Panc1 (cell line): ENCODE measurements at regions not wholly inside any gene's neighbourhood (a gene's known extent, or its start where the extent isn't known, plus 50 kb on each side); places are given as distances from the start of the nearest gene placed in this dataset.

Experiments
- ATAC-seq: fragments of 200-7000 bp; cut with Tn5 transposase; 2 replicates; pipeline ENCODE4 v1.9.1; 2020; ENCODE audit warnings: mild to moderate bottlenecking, moderate library complexity
- BruUV-seq: library from RNA; stranded (reverse); fragments of 400-500 nt; replicated peaks from 2 replicates; lab custom pipeline; 2021; lab: Mats Ljungman, UMichigan
- CTCF ChIA-PET: fragments of 300-600 bp; sonication (Branson Sonifier 250); formaldehyde crosslinking; loops from one replicate; lab custom pipeline; 2022; ENCODE audit warnings: antibody characterized with exemption; lab: Charles Lee
- POLR2A ChIA-PET: fragments of 300-600 bp; sonication (Branson Sonifier 250); formaldehyde crosslinking; loops from one replicate; lab custom pipeline; 2022; ENCODE audit warnings: antibody characterized with exemption; lab: Charles Lee
- DNase-seq: peaks from one replicate; pipeline ENCODE4 v3.0.0-alpha.2; 2010; ENCODE audit warnings: low read depth, low spot score
- H3K27ac ChIP-seq: 2 replicates; pipeline ENCODE4 v1.5.1; 2011; ENCODE audit warnings: mild to moderate bottlenecking, low read length, inconsistent platforms
- H3K27me3 ChIP-seq: fragments of 200-500 bp; sonication (Bioruptor generic); 2 replicates; pipeline ENCODE4 v1.6.0; 2014; ENCODE audit warnings: low read length, inconsistent platforms; ENCODE audit not compliant: control insufficient read depth, insufficient read depth
- H3K36me3 ChIP-seq: fragments of 200-500 bp; sonication (Bioruptor generic); 2 replicates; pipeline ENCODE4 v1.5.1; 2014; ENCODE audit warnings: inconsistent platforms, mild to moderate bottlenecking, low read length, moderate library complexity; ENCODE audit not compliant: control insufficient read depth, insufficient read depth
- H3K4me1 ChIP-seq: 2 replicates; pipeline ENCODE4 v1.5.1; 2011; ENCODE audit warnings: inconsistent platforms, mild to moderate bottlenecking, low read length, moderate library complexity; ENCODE audit not compliant: control insufficient read depth, insufficient read depth
- H3K4me3 ChIP-seq, 2 experiments: 2 replicates each; pipeline ENCODE4 v1.5.1; 2011 to 2012; ENCODE audit warnings: low read depth in 2 of 2, low read length in 2 of 2, mild to moderate bottlenecking in 2 of 2, inconsistent platforms in 1 of 2, moderate library complexity in 1 of 2
- H3K9me3 ChIP-seq: fragments of 200-500 bp; sonication (Bioruptor generic); 2 replicates; pipeline ENCODE4 v1.5.1; 2014; ENCODE audit warnings: low read depth, mild to moderate bottlenecking, inconsistent platforms, low read length, moderate library complexity; ENCODE audit not compliant: control insufficient read depth, insufficient read depth
- POLR2AphosphoS5 ChIP-seq: IDR thresholded peaks from 2 replicates; pipeline ENCODE4 v1.6.1; 2012; ENCODE audit warnings: mild to moderate bottlenecking, low read depth, low read length, moderate library complexity
- SIN3A ChIP-seq: IDR thresholded peaks from 2 replicates; pipeline ENCODE4 v1.6.1; 2012; ENCODE audit warnings: low read depth, mild to moderate bottlenecking, low read length, moderate library complexity, borderline replicate concordance; ENCODE audit not compliant: insufficient read depth
- TCF7L2 ChIP-seq: IDR thresholded peaks from 2 replicates; pipeline ENCODE4 v1.6.1; 2011; ENCODE audit warnings: mild to moderate bottlenecking, low read depth, low read length, inconsistent platforms
- in situ Hi-C: cut with HindIII; loops from 2 replicates; pipeline ENCODE4 v1.10.0; 2016; ENCODE audit warnings: low sequenced_read_pairs, low pct_unique_long_range_greater_than_20kb
- intact Hi-C: fragments of 100-400 bp; cut with micrococcal nuclease; formaldehyde crosslinking; loops from one replicate; pipeline ENCODE4 v1.10.0; 2022; ENCODE audit not compliant: unreplicated experiment
- TF ChIP-seq, protein P1 (sequence below), 2 experiments: IDR thresholded peaks; 2 replicates each; pipeline ENCODE4 v1.6.1; 2011 to 2012; ENCODE audit warnings: low read depth in 2 of 2, control low read depth in 1 of 2, low read length in 1 of 2, mild to moderate bottlenecking in 1 of 2, moderate library complexity in 1 of 2; ENCODE audit not compliant: insufficient read depth in 1 of 2
- TF ChIP-seq, protein P2 (sequence below): fragments of 450-650 bp; IDR thresholded peaks from 2 replicates; pipeline ENCODE4 v1.5.1; 2017; ENCODE audit warnings: mild to moderate bottlenecking

DNA sequence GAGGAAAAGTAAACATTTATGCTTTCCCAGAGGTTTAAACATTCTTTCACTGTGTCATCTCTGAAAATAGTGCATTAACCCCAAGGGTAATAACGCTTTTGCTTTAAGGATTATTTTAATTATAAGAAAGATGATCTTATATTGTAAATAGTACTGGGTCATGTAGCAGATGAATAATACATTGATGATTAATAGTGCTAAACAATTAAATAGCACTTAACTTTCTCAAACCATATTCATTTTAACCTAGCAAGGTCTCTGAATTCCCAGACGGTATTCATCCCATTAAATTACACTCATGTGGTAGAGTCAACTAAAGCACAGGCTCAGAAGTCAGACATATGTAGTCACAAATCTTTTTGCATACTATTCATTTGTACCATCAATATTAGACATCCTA, 115.6 kb upstream of the FAR2 start:
- in situ Hi-C loops (no loop called here), intact Hi-C loops (no loop called here)
- Histone ChIP-seq H3K4me3 (no peak overlapping the region), H3K36me3 (no peaks in the 10 kb centered on the region), H3K4me1 (no peaks in the 10 kb centered on the region), H3K9me3 (no peaks in the 10 kb centered on the region), H3K27me3 (no peaks in the 10 kb centered on the region), H3K27ac (no peak overlapping the region)
- DNase-seq = no peak
- TF ChIP-seq SIN3A (no peak), TCF7L2 (no peak), POLR2AphosphoS5 (no peak)
- TF ChIP-seq, protein P1, sequence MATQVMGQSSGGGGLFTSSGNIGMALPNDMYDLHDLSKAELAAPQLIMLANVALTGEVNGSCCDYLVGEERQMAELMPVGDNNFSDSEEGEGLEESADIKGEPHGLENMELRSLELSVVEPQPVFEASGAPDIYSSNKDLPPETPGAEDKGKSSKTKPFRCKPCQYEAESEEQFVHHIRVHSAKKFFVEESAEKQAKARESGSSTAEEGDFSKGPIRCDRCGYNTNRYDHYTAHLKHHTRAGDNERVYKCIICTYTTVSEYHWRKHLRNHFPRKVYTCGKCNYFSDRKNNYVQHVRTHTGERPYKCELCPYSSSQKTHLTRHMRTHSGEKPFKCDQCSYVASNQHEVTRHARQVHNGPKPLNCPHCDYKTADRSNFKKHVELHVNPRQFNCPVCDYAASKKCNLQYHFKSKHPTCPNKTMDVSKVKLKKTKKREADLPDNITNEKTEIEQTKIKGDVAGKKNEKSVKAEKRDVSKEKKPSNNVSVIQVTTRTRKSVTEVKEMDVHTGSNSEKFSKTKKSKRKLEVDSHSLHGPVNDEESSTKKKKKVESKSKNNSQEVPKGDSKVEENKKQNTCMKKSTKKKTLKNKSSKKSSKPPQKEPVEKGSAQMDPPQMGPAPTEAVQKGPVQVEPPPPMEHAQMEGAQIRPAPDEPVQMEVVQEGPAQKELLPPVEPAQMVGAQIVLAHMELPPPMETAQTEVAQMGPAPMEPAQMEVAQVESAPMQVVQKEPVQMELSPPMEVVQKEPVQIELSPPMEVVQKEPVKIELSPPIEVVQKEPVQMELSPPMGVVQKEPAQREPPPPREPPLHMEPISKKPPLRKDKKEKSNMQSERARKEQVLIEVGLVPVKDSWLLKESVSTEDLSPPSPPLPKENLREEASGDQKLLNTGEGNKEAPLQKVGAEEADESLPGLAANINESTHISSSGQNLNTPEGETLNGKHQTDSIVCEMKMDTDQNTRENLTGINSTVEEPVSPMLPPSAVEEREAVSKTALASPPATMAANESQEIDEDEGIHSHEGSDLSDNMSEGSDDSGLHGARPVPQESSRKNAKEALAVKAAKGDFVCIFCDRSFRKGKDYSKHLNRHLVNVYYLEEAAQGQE (IDR thresholded peaks at IDR 0.05; ENCODE audit: insufficient read depth in 1 of 2, low read depth in 2 of 2, low read length in 1 of 2) = no peak
- TF ChIP-seq, protein P2, sequence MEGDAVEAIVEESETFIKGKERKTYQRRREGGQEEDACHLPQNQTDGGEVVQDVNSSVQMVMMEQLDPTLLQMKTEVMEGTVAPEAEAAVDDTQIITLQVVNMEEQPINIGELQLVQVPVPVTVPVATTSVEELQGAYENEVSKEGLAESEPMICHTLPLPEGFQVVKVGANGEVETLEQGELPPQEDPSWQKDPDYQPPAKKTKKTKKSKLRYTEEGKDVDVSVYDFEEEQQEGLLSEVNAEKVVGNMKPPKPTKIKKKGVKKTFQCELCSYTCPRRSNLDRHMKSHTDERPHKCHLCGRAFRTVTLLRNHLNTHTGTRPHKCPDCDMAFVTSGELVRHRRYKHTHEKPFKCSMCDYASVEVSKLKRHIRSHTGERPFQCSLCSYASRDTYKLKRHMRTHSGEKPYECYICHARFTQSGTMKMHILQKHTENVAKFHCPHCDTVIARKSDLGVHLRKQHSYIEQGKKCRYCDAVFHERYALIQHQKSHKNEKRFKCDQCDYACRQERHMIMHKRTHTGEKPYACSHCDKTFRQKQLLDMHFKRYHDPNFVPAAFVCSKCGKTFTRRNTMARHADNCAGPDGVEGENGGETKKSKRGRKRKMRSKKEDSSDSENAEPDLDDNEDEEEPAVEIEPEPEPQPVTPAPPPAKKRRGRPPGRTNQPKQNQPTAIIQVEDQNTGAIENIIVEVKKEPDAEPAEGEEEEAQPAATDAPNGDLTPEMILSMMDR = no peak
- no peak for ATAC-seq
- ChIA-PET POLR2A (no interaction called here), CTCF (no interaction called here)
- no TSS peak for BruUV-seq

DNA sequence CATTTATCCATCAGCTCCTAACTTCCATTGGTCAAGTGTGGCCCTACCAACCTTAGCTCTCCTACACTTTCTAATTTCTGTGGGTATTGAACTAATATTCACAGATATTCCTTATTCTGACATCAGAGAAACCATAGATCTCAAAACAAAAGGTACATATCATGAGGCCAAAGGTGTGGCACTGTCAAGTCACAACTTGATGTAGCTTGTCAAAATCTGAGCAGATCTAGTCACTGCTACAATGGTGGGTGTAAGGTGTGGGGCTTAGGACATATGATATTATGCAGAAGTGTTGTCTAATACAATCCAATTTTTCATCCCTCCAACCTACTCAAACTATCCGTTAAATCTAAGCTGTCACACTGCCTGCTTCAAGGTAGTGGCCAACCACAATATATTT, 114.0 kb upstream of the FAR2 start:
- Histone ChIP-seq H3K9me3 (no peaks in the 10 kb centered on the region), H3K4me3 (no peak overlapping the region), H3K27ac (no peak overlapping the region), H3K27me3 (no peaks in the 10 kb centered on the region), H3K36me3 (no peaks in the 10 kb centered on the region), H3K4me1 (no peaks in the 10 kb centered on the region)
- no TSS peak for BruUV-seq
- TF ChIP-seq, protein P2 = no peak
- TF ChIP-seq TCF7L2 (no peak), POLR2AphosphoS5 (no peak), SIN3A (no peak)
- TF ChIP-seq, protein P1 (IDR thresholded peaks at IDR 0.05; ENCODE audit: insufficient read depth in 1 of 2, low read depth in 2 of 2, low read length in 1 of 2) = no peak
- intact Hi-C loops (no loop called here), in situ Hi-C loops (no loop called here)
- ATAC-seq (no peak), DNase-seq (no peak)
- POLR2A ChIA-PET = interaction anchor here (0.7 kb wide), 1 partner anchor 353 kb away, joined by 3 read pairs; no protein-coding TSS in a partner anchor
- CTCF ChIA-PET = no interaction called here
